HG03095 (cell line): ENCODE measurements at regions not wholly inside any gene's neighbourhood (a gene's known extent, or its start where the extent isn't known, plus 50 kb on each side); places are given as distances from the start of the nearest gene placed in this dataset.
"Not testable (repeated sequence)": the region's sequence is repeated elsewhere in the genome, so short reads cannot be mapped to it uniquely, and the experiment has no call there.

Source experiments
- ATAC-seq: cut with Tn5 transposase; IDR thresholded peaks from one replicate; pipeline ENCODE4 v1.9.1; 2021; ENCODE audit warnings: moderate library complexity; ENCODE audit not compliant: unreplicated experiment

DNA sequence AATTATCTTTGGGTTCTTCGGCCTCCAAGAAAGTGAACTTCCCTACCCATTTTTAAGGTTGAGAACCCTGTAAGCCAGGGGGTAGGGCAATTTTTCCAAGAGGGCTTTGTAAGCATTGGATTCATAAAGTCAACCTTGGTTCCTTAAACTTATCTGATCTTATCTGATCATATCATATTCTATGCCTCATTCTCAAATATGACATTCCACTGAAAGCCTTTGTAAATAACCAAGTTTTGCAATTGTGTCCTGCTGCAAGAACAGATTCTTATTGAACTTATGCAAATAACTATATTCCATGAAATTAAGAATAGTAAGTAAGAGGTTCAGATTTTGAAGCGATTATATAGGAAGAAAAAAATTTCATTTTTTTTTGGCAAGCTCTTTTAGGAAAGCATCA is 649.5 kb downstream of the LRRC70 start:
- no peak for ATAC-seq

DNA sequence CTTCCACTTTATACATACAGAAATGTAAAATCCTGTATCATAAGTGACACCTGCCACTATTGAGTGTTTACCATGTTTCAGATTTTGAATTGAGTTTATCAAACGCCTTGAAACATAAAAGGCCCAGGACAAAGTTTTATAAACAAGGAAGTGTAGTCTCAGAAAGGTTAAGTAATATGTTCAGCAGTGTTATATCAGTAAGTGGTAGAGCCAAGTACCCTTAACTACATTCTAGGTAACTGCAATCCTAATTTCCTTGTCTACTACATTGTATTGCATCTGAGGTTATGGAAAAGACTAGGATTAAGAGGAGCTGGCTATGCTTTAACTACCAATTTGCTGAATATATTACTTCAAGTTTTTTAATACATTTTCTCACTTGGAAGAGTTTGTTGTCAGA is 641.6 kb downstream of the LRRC70 start:
- no peak for ATAC-seq

GRCh38 chr5:63217422-63217821 is 638.8 kb downstream of the LRRC70 start:
- ATAC-seq, result no peak

DNA sequence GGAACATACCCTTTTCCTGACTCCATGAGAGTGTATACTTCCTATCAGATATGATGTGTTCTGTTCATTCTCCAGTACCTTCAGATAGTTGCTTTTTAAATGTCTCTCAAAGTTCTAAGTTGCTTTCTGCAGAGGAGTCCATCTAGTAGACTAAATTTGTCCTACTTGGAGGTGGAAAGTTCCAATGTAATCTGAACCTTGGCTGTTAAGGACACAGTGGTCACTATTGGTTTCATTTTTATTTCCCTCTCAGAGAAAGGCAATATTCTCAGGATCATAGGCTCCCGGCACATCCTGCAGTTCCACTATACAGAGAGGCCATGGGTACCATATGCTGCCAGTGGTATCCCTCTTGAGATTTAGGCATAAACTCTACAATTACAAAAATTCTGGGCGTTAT is 634.6 kb downstream of the LRRC70 start:
- ATAC-seq, result no peak

GRCh38 chr5:63211448-63212132 is 633.0 kb downstream of the LRRC70 start:
- ATAC-seq, result no peak

- ATAC-seq, result no peak
Observed at GRCh38 chr5:63205976-63206375, 627.4 kb downstream of the LRRC70 start.

GRCh38 chr5:63201738-63202137 is 623.1 kb downstream of the LRRC70 start:
- no peak for ATAC-seq

DNA sequence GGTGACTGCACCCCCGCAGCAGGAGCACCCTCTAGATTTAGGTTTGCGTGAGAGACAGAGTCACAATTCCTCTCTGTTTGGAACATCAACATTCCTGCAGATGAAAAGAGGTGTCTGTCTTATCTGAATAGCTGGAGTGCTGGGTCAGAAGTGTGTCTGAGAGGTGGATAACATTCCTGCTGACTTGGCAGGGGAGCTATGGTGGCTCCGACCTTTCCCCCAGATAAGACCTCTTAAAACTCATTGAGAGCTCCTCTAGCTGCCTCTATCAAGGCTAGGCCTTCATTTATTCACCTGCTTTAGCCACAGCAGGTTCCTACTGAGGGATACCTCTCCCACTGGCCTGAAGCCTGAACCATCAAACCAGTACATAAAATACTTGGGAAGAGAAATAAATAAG is 615.5 kb downstream of the LRRC70 start:
- ATAC-seq, result no peak

- ATAC-seq, result not testable (repeated sequence)
Observed at GRCh38 chr5:63180190-63180589, 601.6 kb downstream of the LRRC70 start.

GRCh38 chr5:63175850-63176249 is 597.2 kb downstream of the LRRC70 start:
- no peak for ATAC-seq

DNA sequence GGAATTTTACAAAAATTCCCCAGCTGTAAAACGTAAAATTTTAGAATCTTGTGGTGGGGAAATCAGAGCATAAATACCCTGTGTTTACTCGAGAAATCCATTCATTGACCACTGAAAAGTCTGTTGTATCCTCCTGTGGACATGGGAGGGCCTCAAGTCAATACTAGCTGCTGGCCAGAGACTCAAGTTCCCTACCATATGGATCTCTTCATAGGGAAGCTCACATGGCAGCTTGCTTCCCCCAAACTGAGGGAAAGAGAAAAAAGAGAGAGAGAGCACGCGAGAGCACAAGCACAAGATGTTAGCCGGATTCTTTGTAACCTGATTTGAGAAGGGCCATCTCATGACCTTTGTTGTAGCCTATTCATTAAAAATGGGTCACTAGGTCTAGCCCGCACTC is 591.9 kb downstream of the LRRC70 start:
- ATAC-seq, result no peak

- ATAC-seq, result no peak
Observed at GRCh38 chr5:63164838-63165535, 586.4 kb downstream of the LRRC70 start.

GRCh38 chr5:63164339-63164738 is 585.7 kb downstream of the LRRC70 start:
- ATAC-seq, result no peak

DNA sequence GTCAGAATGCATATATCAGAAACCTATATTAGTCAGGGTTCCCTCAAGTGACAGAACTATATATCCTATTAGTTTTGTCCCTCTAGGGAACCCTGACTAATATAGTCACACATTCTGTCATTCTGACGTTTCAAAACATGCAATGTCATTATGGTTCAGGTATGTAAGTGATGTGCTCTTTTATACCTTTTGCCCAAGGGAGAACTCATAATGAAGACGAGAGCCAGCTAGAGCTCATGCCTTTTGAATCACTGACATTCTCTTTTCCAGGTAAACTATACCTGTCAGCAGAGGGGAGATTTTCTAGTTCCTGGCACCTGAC is 576.7 kb downstream of the LRRC70 start:
- no peak for ATAC-seq

- ATAC-seq, result no peak
Observed at GRCh38 chr5:63154476-63155309, 576.1 kb downstream of the LRRC70 start.

DNA sequence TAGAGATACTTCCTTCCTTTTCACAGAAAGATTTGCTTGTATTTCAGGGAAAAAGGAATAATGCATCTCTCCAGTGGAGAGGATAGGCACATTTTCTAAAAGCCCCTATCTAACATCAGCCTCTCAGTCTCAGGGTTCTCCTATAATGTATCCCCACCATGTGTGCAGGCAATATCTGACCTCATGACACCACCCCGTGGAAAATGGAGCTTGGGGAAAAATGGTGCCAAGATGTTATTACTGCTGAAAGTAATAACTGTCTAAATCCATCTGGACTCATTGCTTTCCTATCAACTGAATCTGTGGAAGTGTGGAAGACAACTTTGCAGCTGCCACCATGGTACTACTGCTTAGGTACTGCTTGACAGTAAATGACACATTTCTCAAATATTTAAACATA is 574.3 kb downstream of the LRRC70 start:
- ATAC-seq, result no peak

DNA sequence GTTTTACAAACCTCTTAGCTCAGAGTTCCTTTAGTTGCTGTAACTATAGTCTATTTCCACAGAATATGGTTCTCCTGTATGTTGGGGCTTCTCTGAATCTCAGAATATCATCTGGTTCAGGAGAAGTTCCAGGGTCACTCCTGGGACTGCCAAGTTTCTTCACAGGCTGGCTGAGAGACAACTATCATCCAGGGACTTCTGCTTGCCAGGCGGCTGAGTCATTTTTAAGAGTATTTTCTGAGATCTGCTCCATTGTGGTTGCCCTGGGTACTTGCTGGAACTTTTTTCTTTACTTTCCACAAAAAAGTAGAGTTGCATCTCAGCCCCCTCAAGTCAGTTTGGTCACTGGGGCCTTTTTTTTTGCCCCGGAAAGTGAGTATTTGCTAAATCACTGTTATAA is 566.5 kb downstream of the LRRC70 start:
- no peak for ATAC-seq

DNA sequence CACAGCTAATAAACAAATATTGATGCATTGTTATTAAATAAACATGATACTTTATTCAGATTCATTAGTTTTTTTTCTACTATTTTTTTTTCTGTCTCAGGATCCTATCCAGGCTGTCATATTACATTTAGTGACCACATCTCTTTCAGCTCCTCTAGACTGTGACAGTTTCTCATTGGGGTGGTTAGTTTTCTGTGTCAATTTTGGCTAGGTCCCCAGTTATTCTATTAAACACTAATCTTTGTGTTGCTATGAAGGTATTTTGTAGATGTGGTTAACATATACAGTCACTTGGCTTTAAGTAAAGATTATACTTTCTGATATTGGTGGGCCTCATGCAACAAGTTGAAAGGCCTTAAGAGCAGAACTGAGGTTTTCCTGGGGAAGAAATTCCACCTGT is 563.0 kb downstream of the LRRC70 start:
- ATAC-seq, result no peak

GRCh38 chr5:63135291-63135690 is 556.7 kb downstream of the LRRC70 start:
- ATAC-seq, result no peak

GRCh38 chr5:63131626-63132285 is 553.1 kb downstream of the LRRC70 start:
- ATAC-seq, result no peak

DNA sequence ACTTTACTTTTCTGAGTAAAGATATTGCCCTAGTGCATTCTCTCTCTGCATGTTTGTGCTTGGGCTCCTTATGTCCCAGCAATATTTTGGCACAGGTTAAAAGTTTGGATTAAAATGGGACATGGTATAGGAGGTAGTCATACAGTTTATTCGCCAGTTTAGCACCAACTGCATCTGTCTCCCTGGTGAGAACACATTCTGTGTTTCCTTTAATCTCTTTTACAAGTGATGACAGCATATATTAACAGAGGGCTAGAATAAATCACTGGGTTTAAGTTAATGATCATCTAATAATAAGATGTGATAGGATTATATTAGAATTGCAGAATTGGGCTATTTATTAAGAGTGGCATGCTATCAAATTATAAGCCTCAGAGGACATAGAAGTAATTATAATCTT is 550.1 kb downstream of the LRRC70 start:
- ATAC-seq, result no peak

- no peak for ATAC-seq
Observed at GRCh38 chr5:63128018-63128417, 549.4 kb downstream of the LRRC70 start.
